ENCODE measurements at regions not wholly inside any gene's neighbourhood (a gene's known extent, or its start where the extent isn't known, plus 50 kb on each side); places are given as distances from the start of the nearest gene placed in this dataset.

- TF ChIP-seq CTCF (IDR thresholded peaks at IDR 0.05 in 2 of 3, conservative IDR thresholded peaks at IDR 0.05 in 1 of 3; ENCODE audit: control insufficient read depth in 2 of 3, extremely low read depth in 1 of 3, insufficient read depth in 1 of 3, low read depth in 3 of 3, low read length in 3 of 3): no peak
- no peak for TF ChIP-seq E2F4 (IDR thresholded peaks at IDR 0.05; ENCODE audit: low read depth, low read length)
- TF ChIP-seq EZH2 (IDR thresholded peaks at IDR 0.05; ENCODE audit: borderline replicate concordance, control insufficient read depth, low read depth, low read length): no peak
- no peak for TF ChIP-seq YBX1 (IDR thresholded peaks at IDR 0.05)
- TF ChIP-seq SREBF1 (IDR thresholded peaks at IDR 0.05; ENCODE audit: low read length): no peak
- TF ChIP-seq REST (IDR thresholded peaks at IDR 0.05; ENCODE audit: low read depth, low read length): no peak
- TF ChIP-seq POLR2AphosphoS5 (IDR thresholded peaks at IDR 0.05; ENCODE audit: low read length): no peak
- no peak for TF ChIP-seq ZNF592 (IDR thresholded peaks at IDR 0.05)
- no peak for TF ChIP-seq CHD2 (IDR thresholded peaks at IDR 0.05; ENCODE audit: borderline replicate concordance, low read depth, low read length)
- TF ChIP-seq EP300 (IDR thresholded peaks at IDR 0.05; ENCODE audit: borderline replicate concordance in 1 of 2, control insufficient read depth in 1 of 2, low read depth in 2 of 2, low read length in 2 of 2): no peak
- TF ChIP-seq MAX (IDR thresholded peaks at IDR 0.05; ENCODE audit: low read depth, low read length): no peak
- TF ChIP-seq SPI1 (IDR thresholded peaks at IDR 0.05; ENCODE audit: borderline replicate concordance, insufficient read depth, low read depth, low read length): no peak
Observed at GRCh38 chr7:41447450-41448042, 255.3 kb downstream of the INHBA start.

All from GM12878 (cell line).